ENCODE measurements at regions not wholly inside any gene's neighbourhood (a gene's known extent, or its start where the extent isn't known, plus 50 kb on each side); places are given as distances from the start of the nearest gene placed in this dataset.

DNA sequence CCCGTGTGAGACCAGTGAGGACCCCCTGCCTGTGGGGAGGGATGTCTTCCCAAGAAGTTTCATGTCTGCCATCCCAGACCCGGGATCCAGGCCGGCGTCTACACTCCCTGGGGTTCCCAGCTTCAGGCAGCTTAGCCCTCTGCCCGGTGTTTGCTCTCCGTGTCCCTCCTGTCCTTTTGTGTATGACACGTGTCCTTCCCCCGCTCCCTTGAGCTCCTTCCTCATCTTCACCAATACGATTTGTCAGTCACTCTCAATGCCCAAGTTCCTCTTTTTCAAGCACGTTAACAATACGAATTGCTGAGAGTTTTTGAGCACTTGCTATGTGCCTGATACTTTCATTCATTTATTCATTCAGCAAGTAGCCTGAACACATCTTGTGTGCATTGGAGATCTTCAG lies 115.6 kb upstream of the PTPN1 start:
- Histone ChIP-seq H3K79me2 (ENCODE audit: control insufficient read depth, insufficient read depth, low read length, poor library complexity) (no peaks in the 10 kb centered on the region), H3K9me3 (ENCODE audit: insufficient read depth, low read depth, low read length) (no peaks in the 10 kb centered on the region), H2AFZ (ENCODE audit: insufficient read depth, low read length, poor library complexity) (no peak overlapping the region), H2BK12ac (ENCODE audit: low read length) (no peak overlapping the region), H3K36me3 (ENCODE audit: control insufficient read depth in 1 of 2, insufficient read depth in 2 of 2, low read length in 2 of 2) (no peaks in the 10 kb centered on the region), H4K8ac (ENCODE audit: low read depth, low read length) (no peak overlapping the region), H3K27me3 (ENCODE audit: insufficient read depth, low read length) (no peaks in the 10 kb centered on the region), H3K4me1 (ENCODE audit: control insufficient read depth in 1 of 2, insufficient read depth in 2 of 2, low read length in 2 of 2) (peaks cover 0 to 2% of the 10 kb centered on the region in 2 experiments), H3K14ac (ENCODE audit: low read length) (no peak overlapping the region), H3K27ac (ENCODE audit: low read depth, low read length) (no peak overlapping the region), H3K79me1 (ENCODE audit: low read length) (no peaks in the 10 kb centered on the region), H3K18ac (ENCODE audit: low read length) (no peak overlapping the region), H2BK120ac (ENCODE audit: insufficient read depth, low read length, poor library complexity) (no peak overlapping the region), H3K4me3 (ENCODE audit: low read depth, low read length) (no peak overlapping the region), H2AK5ac (ENCODE audit: low read length) (no peak overlapping the region), H3K9ac (ENCODE audit: low read length) (no peak overlapping the region), H3K4ac (ENCODE audit: low read depth, low read length) (no peak overlapping the region), H2BK5ac (ENCODE audit: low read depth, low read length, poor library complexity) (no peak overlapping the region), H3K4me2 (ENCODE audit: low read length) (no peak overlapping the region), H4K91ac (ENCODE audit: low read depth, low read length) (no peak overlapping the region), H4K12ac (ENCODE audit: low read depth, low read length) (no peak overlapping the region), H3K23ac (ENCODE audit: low read length) (no peak overlapping the region)
- no peak for DNase-seq
- WGBS (ENCODE audit: extremely low coverage, insufficient coverage, insufficient read length), result no CpG with 5 or more reads among the region's 11 CpGs

DNA sequence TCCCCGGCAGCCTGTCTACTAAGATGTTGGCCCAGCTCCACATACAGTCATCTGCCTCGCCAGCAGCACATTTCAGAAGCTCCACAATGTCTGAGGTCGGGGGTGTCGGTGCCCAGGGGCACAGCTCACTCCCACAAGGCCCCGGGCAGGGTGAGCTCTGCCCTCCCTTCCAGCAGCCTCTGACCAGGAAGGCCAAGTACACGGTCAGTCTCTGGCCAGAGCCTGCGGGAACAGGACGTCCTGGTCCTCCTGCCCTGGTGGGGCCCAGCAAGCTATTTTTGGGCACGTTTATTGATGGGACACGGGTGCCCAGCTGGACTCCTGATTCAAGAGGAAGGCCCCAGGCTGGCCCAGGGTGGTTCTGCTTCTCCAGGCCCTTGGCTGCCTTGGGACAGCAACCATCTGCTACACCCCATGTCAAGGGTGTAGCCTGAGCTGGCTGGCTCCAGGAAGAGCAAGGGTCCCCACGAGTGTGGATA lies 114.9 kb upstream of the PTPN1 start:
- Histone ChIP-seq H3K23ac (ENCODE audit: low read length) (no peak overlapping the region), H3K36me3 (ENCODE audit: control insufficient read depth in 1 of 2, insufficient read depth in 2 of 2, low read length in 2 of 2) (no peaks in the 10 kb centered on the region), H3K4me1 (ENCODE audit: control insufficient read depth in 1 of 2, insufficient read depth in 2 of 2, low read length in 2 of 2) (peaks cover 0 to 2% of the 10 kb centered on the region in 2 experiments), H2BK5ac (ENCODE audit: low read depth, low read length, poor library complexity) (no peak overlapping the region), H3K9ac (ENCODE audit: low read length) (no peak overlapping the region), H3K4me3 (ENCODE audit: low read depth, low read length) (no peak overlapping the region), H3K79me2 (ENCODE audit: control insufficient read depth, insufficient read depth, low read length, poor library complexity) (no peaks in the 10 kb centered on the region), H3K18ac (ENCODE audit: low read length) (no peak overlapping the region), H3K4ac (ENCODE audit: low read depth, low read length) (no peak overlapping the region), H3K4me2 (ENCODE audit: low read length) (no peak overlapping the region), H2BK120ac (ENCODE audit: insufficient read depth, low read length, poor library complexity) (no peak overlapping the region), H2AK5ac (ENCODE audit: low read length) (no peak overlapping the region), H3K14ac (ENCODE audit: low read length) (no peak overlapping the region), H2BK12ac (ENCODE audit: low read length) (no peak overlapping the region), H4K91ac (ENCODE audit: low read depth, low read length) (no peak overlapping the region), H2AFZ (ENCODE audit: insufficient read depth, low read length, poor library complexity) (no peak overlapping the region), H3K27me3 (ENCODE audit: insufficient read depth, low read length) (no peaks in the 10 kb centered on the region), H3K27ac (ENCODE audit: low read depth, low read length) (no peak overlapping the region), H4K8ac (ENCODE audit: low read depth, low read length) (no peak overlapping the region), H3K9me3 (ENCODE audit: insufficient read depth, low read depth, low read length) (no peaks in the 10 kb centered on the region), H3K79me1 (ENCODE audit: low read length) (no peaks in the 10 kb centered on the region), H4K12ac (ENCODE audit: low read depth, low read length) (no peak overlapping the region)
- DNase-seq, result no peak
- whole genome bisulfite sequencing (ENCODE audit: extremely low coverage, insufficient coverage, insufficient read length), result no CpG with 5 or more reads among the region's 11 CpGs

DNA sequence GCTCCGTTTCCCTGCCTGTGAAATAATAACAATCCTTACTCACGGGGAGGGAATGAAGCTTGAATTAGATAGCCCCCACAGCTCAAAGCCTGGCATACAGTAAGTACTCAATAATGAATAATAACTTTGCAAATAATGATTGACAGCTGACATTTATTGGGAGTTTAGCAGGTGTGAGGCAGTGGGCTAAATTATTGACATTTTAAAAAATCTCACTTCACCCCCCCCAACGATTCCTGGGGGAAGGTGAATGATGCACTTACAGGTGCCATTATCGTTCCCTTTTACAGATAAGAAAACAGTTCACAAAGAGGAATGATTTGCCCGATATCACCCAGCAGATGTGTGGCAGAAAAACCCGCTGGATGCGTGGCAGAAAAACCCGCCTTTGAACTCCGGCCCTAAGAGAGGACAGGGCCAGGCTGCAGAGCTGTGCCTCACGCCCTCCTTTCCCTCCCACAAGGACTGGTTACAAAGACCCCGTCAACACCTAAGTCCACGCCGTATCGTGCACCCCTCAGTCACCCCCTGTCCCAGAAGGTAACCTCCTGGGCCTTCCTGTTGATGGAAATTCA lies 114.2 kb upstream of the PTPN1 start:
- WGBS (ENCODE audit: extremely low coverage, insufficient coverage, insufficient read length), result no CpG with 5 or more reads among the region's 14 CpGs
- Histone ChIP-seq H3K14ac (ENCODE audit: low read length) (no peak overlapping the region), H3K27me3 (ENCODE audit: insufficient read depth, low read length) (no peaks in the 10 kb centered on the region), H3K4ac (ENCODE audit: low read depth, low read length) (no peak overlapping the region), H3K23ac (ENCODE audit: low read length) (no peak overlapping the region), H2BK120ac (ENCODE audit: insufficient read depth, low read length, poor library complexity) (no peak overlapping the region), H2AFZ (ENCODE audit: insufficient read depth, low read length, poor library complexity) (no peak overlapping the region), H2BK12ac (ENCODE audit: low read length) (no peak overlapping the region), H3K36me3 (ENCODE audit: control insufficient read depth in 1 of 2, insufficient read depth in 2 of 2, low read length in 2 of 2) (no peaks in the 10 kb centered on the region), H2AK5ac (ENCODE audit: low read length) (no peak overlapping the region), H3K27ac (ENCODE audit: low read depth, low read length) (no peak overlapping the region), H4K12ac (ENCODE audit: low read depth, low read length) (no peak overlapping the region), H4K91ac (ENCODE audit: low read depth, low read length) (no peak overlapping the region), H3K4me1 (ENCODE audit: control insufficient read depth in 1 of 2, insufficient read depth in 2 of 2, low read length in 2 of 2) (no peaks in the 10 kb centered on the region), H3K9me3 (ENCODE audit: insufficient read depth, low read depth, low read length) (no peaks in the 10 kb centered on the region), H4K8ac (ENCODE audit: low read depth, low read length) (no peak overlapping the region), H3K4me2 (ENCODE audit: low read length) (no peak overlapping the region), H3K18ac (ENCODE audit: low read length) (no peak overlapping the region), H3K9ac (ENCODE audit: low read length) (no peak overlapping the region), H3K79me1 (ENCODE audit: low read length) (no peaks in the 10 kb centered on the region), H2BK5ac (ENCODE audit: low read depth, low read length, poor library complexity) (no peak overlapping the region), H3K4me3 (ENCODE audit: low read depth, low read length) (no peak overlapping the region), H3K79me2 (ENCODE audit: control insufficient read depth, insufficient read depth, low read length, poor library complexity) (no peaks in the 10 kb centered on the region)
- no peak for DNase-seq

DNA sequence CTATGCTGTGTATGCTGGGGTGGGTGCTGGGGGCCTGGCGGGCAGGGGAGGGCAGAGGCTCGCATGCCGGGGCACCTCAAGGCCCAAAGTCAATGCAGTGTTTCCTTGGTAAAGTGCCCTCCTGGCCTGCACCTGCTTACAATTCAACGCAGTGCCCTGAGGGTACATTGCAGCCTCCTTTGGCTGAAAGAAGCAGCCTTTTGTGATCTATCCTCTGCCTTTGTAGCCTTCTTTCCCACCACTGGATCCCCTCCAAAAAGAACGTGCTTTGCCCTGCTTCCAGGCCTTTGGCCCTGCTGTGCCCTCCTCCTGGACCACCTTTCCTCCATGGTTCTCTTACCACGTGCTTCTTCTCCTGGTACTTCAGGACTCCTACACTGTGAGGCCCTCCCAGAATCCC lies 113.6 kb upstream of the PTPN1 start:
- no peak overlapping the region for H3K27ac ChIP-seq (ENCODE audit: low read depth, low read length)
- H4K8ac ChIP-seq (ENCODE audit: low read depth, low read length), result no peak overlapping the region
- no peak overlapping the region for H2BK120ac ChIP-seq (ENCODE audit: insufficient read depth, low read length, poor library complexity)
- no peak overlapping the region for H3K23ac ChIP-seq (ENCODE audit: low read length)
- no peak overlapping the region for H2AFZ ChIP-seq (ENCODE audit: insufficient read depth, low read length, poor library complexity)
- H4K91ac ChIP-seq (ENCODE audit: low read depth, low read length), result no peak overlapping the region
- H3K27me3 ChIP-seq (ENCODE audit: insufficient read depth, low read length), result no peaks in the 10 kb centered on the region
- H3K4me2 ChIP-seq (ENCODE audit: low read length), result no peak overlapping the region
- no peaks in the 10 kb centered on the region for H3K9me3 ChIP-seq (ENCODE audit: insufficient read depth, low read depth, low read length)
- WGBS (ENCODE audit: extremely low coverage, insufficient coverage, insufficient read length), result no CpG with 5 or more reads among the region's 6 CpGs
- no peaks in the 10 kb centered on the region for H3K79me1 ChIP-seq (ENCODE audit: low read length)
- H2BK12ac ChIP-seq (ENCODE audit: low read length), result no peak overlapping the region
- no peak overlapping the region for H3K14ac ChIP-seq (ENCODE audit: low read length)
- no peaks in the 10 kb centered on the region for H3K36me3 ChIP-seq (ENCODE audit: control insufficient read depth in 1 of 2, insufficient read depth in 2 of 2, low read length in 2 of 2)
- H3K4me1 ChIP-seq (ENCODE audit: control insufficient read depth in 1 of 2, insufficient read depth in 2 of 2, low read length in 2 of 2), result no peaks in the 10 kb centered on the region
- H2BK5ac ChIP-seq (ENCODE audit: low read depth, low read length, poor library complexity), result no peak overlapping the region
- no peak for DNase-seq
- H3K79me2 ChIP-seq (ENCODE audit: control insufficient read depth, insufficient read depth, low read length, poor library complexity), result no peaks in the 10 kb centered on the region
- H2AK5ac ChIP-seq (ENCODE audit: low read length), result no peak overlapping the region
- no peak overlapping the region for H3K9ac ChIP-seq (ENCODE audit: low read length)
- H3K4me3 ChIP-seq (ENCODE audit: low read depth, low read length), result no peak overlapping the region
- no peak overlapping the region for H3K18ac ChIP-seq (ENCODE audit: low read length)
- H4K12ac ChIP-seq (ENCODE audit: low read depth, low read length), result no peak overlapping the region
- H3K4ac ChIP-seq (ENCODE audit: low read depth, low read length), result no peak overlapping the region
